ENCODE measurements at regions not wholly inside any gene's neighbourhood (a gene's known extent, or its start where the extent isn't known, plus 50 kb on each side); places are given as distances from the start of the nearest gene placed in this dataset.

GRCh38 chr1:217052626-217053025, 329.4 kb upstream of the ESRRG start:
- no peak for DNase-seq
- TF ChIP-seq, protein P1, sequence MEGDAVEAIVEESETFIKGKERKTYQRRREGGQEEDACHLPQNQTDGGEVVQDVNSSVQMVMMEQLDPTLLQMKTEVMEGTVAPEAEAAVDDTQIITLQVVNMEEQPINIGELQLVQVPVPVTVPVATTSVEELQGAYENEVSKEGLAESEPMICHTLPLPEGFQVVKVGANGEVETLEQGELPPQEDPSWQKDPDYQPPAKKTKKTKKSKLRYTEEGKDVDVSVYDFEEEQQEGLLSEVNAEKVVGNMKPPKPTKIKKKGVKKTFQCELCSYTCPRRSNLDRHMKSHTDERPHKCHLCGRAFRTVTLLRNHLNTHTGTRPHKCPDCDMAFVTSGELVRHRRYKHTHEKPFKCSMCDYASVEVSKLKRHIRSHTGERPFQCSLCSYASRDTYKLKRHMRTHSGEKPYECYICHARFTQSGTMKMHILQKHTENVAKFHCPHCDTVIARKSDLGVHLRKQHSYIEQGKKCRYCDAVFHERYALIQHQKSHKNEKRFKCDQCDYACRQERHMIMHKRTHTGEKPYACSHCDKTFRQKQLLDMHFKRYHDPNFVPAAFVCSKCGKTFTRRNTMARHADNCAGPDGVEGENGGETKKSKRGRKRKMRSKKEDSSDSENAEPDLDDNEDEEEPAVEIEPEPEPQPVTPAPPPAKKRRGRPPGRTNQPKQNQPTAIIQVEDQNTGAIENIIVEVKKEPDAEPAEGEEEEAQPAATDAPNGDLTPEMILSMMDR (IDR thresholded peaks at IDR 0.05) = no peak
- H3K27ac ChIP-seq = no peak overlapping the region
- no peak overlapping the region for H3K4me3 ChIP-seq
- no peaks in the 10 kb centered on the region for H3K27me3 ChIP-seq (ENCODE audit: low read depth)
- no peaks in the 10 kb centered on the region for H3K9me3 ChIP-seq
- intact Hi-C loops (cut with DNase I) = no loop called here
- ATAC-seq = no peak
- no peaks in the 10 kb centered on the region for H3K36me3 ChIP-seq
- H3K4me1 ChIP-seq = no peaks in the 10 kb centered on the region

GRCh38 chr1:217052196-217052595, 329.0 kb upstream of the ESRRG start:
- H3K4me3 ChIP-seq = no peak overlapping the region
- TF ChIP-seq, protein P1 (IDR thresholded peaks at IDR 0.05) = no peak
- H3K4me1 ChIP-seq = no peaks in the 10 kb centered on the region
- DNase-seq (no peak), ATAC-seq (no peak)
- H3K27me3 ChIP-seq (ENCODE audit: low read depth) = no peaks in the 10 kb centered on the region
- H3K27ac ChIP-seq = no peak overlapping the region
- intact Hi-C loops (cut with DNase I) = no loop called here
- no peaks in the 10 kb centered on the region for H3K9me3 ChIP-seq
- no peaks in the 10 kb centered on the region for H3K36me3 ChIP-seq

- H3K4me1 ChIP-seq = no peaks in the 10 kb centered on the region
- intact Hi-C loops (cut with DNase I) = no loop called here
- H3K4me3 ChIP-seq = no peak overlapping the region
- ATAC-seq (no peak), DNase-seq (no peak)
- H3K36me3 ChIP-seq = no peaks in the 10 kb centered on the region
- H3K9me3 ChIP-seq = no peaks in the 10 kb centered on the region
- TF ChIP-seq, protein P1 (IDR thresholded peaks at IDR 0.05) = no peak
- H3K27me3 ChIP-seq (ENCODE audit: low read depth) = no peaks in the 10 kb centered on the region
- H3K27ac ChIP-seq = no peak overlapping the region
Measured at GRCh38 chr1:217049721-217050120, 326.5 kb upstream of the ESRRG start.

- no peaks in the 10 kb centered on the region for H3K27me3 ChIP-seq (ENCODE audit: low read depth)
- H3K27ac ChIP-seq = no peak overlapping the region
- DNase-seq = no peak
- intact Hi-C loops (cut with DNase I) = no loop called here
- no peaks in the 10 kb centered on the region for H3K4me1 ChIP-seq
- H3K9me3 ChIP-seq = no peaks in the 10 kb centered on the region
- ATAC-seq = no peak
- TF ChIP-seq, protein P1 (IDR thresholded peaks at IDR 0.05) = no peak
- H3K36me3 ChIP-seq = no peaks in the 10 kb centered on the region
- no peak overlapping the region for H3K4me3 ChIP-seq
Measured at GRCh38 chr1:217049081-217049480, 325.9 kb upstream of the ESRRG start.

GRCh38 chr1:217048104-217048707, 325.0 kb upstream of the ESRRG start:
- no peaks in the 10 kb centered on the region for H3K27me3 ChIP-seq (ENCODE audit: low read depth)
- no peaks in the 10 kb centered on the region for H3K9me3 ChIP-seq
- no peaks in the 10 kb centered on the region for H3K36me3 ChIP-seq
- no peaks in the 10 kb centered on the region for H3K4me1 ChIP-seq
- no peak overlapping the region for H3K27ac ChIP-seq
- DNase-seq = no peak
- TF ChIP-seq, protein P1 (IDR thresholded peaks at IDR 0.05) = no peak
- H3K4me3 ChIP-seq = no peak overlapping the region
- ATAC-seq = no peak
- intact Hi-C loops (cut with DNase I) = no loop called here

Data from lower lobe of right lung (tissue), 2 donors.